SU-DHL-6 (cell line): ENCODE measurements at regions not wholly inside any gene's neighbourhood (a gene's known extent, or its start where the extent isn't known, plus 50 kb on each side); places are given as distances from the start of the nearest gene placed in this dataset.

ENCODE experiments used
- CTCF ChIP-seq: fragments of 200-600 bp; sonication (generic); IDR thresholded peaks from one replicate; pipeline ENCODE4 v1.5.1; 2017; ENCODE audit warnings: antibody characterized with exemption, mild to moderate bottlenecking, low read length, moderate library complexity; ENCODE audit not compliant: insufficient read depth, poor library complexity, severe bottlenecking
- EZH2phosphoT487 ChIP-seq: fragments of 200-600 bp; sonication (generic), shearing (Covaris generic); conservative IDR thresholded peaks from 2 replicates; pipeline ENCODE4 v1.6.1; 2018; ENCODE audit warnings: mild to moderate bottlenecking, antibody characterized with exemption, low read length, moderate library complexity, mixed read lengths

DNA sequence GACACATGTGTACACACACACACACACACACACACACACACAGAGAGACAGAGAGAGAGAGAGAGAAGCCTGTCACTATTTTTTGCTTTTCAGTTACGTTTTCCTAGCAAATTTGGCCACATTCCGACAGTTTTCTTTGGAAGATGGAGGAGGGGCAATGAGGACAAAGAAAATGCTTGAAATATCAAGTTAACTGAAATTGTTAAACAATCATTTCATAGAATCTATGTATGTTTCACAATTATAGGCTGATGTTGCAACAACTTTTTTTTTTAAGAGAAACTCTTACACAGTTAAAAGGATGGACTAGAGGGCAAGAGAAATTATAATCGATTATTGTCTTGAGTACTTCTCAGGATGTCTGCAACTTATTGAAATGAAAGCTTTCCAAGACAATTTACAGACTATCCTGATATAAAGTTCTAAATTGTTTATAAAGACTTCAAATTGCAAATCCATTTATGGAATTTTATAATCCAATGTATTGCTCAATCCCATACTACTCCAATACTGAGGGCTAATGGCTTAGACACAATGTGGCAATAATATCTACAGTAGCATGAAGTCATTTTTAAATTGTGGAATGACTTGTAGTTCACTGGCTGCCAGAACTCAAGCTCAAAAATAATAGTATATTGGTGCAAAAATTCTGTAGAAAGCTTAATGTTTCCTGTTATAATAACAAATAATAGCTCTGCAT is 647.0 kb upstream of the PCDH7 start:
- TF ChIP-seq CTCF: no peak
- TF ChIP-seq EZH2phosphoT487: no peak
